GM21737 (cell line): ENCODE measurements at regions not wholly inside any gene's neighbourhood (a gene's known extent, or its start where the extent isn't known, plus 50 kb on each side); places are given as distances from the start of the nearest gene placed in this dataset.

ENCODE experiments used
- ATAC-seq: cut with Tn5 transposase; IDR thresholded peaks from one replicate; pipeline ENCODE4 v1.9.1; 2021; ENCODE audit warnings: mild to moderate bottlenecking, moderate library complexity; ENCODE audit not compliant: unreplicated experiment

- ATAC-seq, result no peak
Observed at GRCh38 chr6:145031001-145031400, 704.3 kb downstream of the EPM2A start.

DNA sequence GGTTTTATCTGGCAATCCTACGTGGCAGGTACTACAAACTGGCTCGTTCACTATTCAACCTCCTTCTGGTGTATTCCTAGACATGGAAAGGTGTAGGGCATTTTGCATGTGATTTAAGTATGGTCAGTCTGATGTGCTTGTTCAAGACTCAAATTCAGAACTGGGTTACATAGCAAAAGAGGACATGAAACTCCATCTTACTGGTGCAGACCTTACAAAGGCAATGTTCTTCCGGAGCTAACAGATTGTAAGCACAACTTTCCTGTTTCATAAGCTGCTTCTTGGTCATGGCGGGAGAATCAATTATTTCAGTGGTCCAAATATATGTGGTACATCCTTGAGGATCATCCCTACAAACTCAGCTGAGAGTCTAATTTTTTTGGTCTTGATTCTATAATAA is 703.4 kb downstream of the EPM2A start:
- no peak for ATAC-seq

GRCh38 chr6:145032562-145033145 is 702.7 kb downstream of the EPM2A start:
- ATAC-seq, result no peak

DNA sequence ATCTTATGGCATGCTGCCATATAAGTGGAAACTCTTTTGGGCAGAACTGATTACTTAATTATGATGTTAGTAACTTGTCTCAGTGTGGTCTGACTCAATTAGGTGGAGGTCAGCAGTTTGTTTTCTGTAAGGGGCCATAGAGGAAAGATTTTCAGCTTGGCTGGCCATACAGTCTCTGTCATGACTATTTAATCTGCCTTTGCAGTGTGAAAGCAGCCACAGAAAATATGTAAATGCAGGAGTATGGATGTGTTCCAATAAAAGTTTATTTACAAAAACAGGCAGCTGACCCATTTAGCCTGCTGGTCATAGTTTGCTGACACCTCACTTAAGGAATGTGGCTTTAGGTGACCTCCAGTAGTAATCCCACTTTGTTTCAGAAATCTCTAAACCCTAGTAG is 700.7 kb downstream of the EPM2A start:
- no peak for ATAC-seq

DNA sequence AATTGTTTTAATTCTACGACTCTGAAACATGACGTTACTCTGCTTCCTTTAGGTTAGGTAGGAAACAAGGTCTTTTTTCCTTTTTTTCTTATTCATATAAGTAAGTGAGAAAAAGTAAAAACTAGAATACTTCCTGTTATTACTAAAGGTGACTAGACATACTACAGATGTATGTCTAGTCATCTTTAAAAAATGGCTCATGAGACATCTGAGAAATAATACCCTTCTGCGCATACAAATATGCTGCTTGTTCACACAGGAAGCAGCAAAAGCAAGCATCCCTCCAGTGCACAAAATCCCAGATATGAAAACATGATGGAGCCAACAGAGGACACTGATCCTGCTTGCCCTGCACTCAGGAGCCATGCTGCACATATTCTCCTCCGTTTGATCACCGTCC is 699.1 kb downstream of the EPM2A start:
- ATAC-seq, result no peak

DNA sequence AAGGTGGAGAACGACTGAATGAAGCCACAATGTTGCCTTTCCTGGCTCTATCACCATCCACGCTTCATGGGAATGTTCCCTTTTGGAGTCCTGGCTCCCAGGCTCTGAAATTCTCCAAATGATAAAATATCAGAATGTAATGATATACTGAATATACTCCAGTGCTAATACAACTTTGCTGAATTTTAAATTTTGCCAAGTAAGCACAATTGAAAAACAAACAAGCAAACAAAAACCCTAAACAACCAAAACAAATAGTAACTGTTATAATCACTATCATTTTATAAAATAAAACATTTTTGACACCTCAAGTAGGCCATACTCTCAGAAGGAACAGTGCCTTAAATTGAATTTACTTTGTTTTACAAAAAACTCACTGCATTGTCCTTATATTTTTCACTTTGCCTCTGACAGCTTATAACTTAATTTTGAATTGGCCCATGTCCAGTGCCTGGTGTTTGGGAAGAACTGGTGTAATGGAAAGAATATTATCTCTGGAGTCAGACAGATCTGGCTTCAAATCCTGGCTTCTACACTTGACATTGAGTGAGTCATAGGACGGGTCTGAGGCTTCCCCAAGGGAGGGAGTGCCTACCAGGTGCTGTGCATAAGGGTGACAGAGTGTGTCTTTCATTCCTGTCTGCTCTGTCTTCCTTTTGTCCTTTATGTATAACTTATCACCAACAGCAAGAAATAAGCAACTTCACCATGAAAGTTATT is 698.3 kb downstream of the EPM2A start:
- no peak for ATAC-seq

- ATAC-seq, result no peak
Observed at GRCh38 chr6:145042559-145042958, 692.8 kb downstream of the EPM2A start.

- ATAC-seq, result no peak
Observed at GRCh38 chr6:145043926-145044500, 691.3 kb downstream of the EPM2A start.

DNA sequence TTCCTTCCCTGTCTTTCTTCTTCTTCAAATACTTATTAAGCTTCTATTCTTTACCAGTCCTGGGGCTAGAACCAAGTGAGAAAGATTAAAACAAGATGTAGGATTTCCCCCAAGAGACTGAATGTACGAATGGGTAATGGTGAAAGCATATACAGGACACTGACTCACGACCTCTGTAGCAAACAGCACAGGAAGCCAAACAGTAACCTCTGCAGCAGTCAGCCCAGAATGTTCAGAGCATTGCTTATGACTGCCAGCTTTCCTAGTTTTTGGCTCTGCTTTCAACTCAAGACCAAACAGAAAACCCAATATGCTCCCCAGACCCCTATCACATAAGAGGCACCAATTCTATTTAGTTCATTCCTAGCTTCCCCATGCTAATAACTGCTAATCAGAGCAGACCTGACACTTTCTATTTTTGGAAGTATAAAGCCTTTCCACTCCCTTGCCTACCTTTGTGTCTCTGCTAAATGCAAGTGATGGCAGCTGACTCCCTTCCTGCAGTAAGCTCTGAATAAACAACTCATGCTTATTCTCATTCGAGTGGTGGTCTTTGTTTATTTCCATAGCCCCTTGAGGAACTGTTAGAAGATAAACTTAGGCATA is 690.6 kb downstream of the EPM2A start:
- ATAC-seq, result no peak

GRCh38 chr6:145045582-145045981 is 689.7 kb downstream of the EPM2A start:
- no peak for ATAC-seq

DNA sequence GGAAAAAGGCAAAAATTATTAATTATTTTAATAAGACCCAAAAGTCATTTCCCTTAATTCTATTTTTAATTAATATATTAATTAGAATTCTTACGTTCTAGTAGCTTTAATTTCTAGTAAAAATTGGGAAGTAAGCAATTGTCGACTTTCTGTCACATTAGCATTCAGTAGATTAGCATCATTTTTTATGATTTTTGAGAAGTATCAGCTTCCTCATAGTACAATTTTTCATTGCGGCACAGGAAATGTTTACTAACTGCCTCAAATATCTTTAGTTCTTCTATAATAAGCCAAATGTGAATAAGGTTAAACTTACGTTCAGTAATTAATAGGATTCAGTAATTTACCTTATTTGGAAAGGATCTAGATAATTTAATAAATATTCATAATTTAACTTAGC is 687.4 kb downstream of the EPM2A start:
- no peak for ATAC-seq

DNA sequence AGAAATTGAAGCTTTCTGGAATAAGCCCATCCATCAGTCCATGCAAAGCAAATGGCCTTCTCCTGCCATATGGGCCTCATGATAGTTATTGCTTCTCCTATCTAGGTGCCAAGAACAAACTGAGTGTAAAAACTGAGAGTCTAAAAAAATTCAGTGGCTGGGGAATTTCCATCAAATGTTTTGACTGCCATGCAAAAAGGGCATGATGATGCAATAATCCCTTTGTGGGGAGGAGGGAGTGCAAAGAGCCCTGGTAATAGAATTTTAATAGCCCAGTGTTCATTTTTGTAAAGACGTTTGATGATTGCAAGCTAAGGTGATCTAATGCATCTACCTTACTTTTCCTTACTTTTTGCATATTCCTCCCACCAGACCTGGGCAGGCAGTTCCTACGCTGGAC is 683.7 kb downstream of the EPM2A start:
- ATAC-seq, result no peak

DNA sequence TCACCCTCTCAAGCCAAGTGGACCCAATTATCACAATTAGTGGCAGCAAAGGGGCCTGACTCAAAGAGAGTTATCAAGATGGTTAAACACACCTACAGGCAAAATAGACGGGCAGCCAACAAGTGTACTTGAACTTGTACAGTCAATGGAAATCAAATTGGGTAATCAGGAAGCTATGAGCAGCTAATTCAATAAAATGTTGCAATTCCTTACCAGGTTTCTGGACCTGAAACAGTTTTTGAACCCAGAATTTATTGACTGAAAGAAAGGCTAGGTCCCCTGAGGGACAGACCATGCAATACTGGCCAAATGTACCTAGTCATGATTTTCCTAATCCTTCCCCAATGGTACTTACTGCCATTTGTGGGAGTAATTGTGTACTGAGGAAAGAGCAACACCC is 679.8 kb downstream of the EPM2A start:
- no peak for ATAC-seq

GRCh38 chr6:145060714-145061113 is 674.6 kb downstream of the EPM2A start:
- no peak for ATAC-seq

DNA sequence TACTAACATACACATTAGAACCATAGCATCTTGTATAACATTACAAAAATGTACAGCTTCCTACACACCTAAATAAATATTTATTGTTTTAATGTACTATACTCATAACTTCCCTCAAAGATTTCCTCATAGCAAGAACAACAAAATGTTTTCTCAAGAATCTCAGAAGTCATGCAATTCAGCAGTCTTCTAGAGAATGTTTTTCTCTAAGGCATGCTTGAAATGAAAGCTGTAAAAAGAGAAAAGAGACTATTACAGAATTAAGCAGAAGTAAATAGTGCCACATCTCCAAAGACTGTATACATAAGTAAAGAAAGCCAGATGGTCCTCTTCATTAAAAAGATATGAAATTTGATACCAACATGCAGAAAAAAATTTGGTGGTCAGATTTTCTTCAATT is 672.2 kb downstream of the EPM2A start:
- ATAC-seq, result no peak

DNA sequence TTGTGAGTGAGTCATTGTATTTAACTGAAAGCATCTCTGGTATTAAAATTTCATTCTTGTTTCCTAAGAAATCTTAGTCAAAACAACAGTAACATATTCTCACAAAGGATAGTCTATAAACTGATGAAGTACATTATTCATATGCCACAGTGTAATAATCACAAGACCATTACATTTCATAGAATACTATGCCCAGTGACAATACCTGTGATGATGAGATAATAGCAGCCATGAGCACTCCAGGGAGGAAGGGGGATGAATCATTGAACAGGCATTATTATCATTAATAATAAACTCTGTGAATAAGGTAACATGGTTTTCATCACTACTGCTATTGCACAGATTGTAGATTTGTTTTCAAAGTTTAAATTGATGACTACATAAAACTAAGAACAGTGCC is 667.9 kb downstream of the EPM2A start:
- ATAC-seq, result no peak

DNA sequence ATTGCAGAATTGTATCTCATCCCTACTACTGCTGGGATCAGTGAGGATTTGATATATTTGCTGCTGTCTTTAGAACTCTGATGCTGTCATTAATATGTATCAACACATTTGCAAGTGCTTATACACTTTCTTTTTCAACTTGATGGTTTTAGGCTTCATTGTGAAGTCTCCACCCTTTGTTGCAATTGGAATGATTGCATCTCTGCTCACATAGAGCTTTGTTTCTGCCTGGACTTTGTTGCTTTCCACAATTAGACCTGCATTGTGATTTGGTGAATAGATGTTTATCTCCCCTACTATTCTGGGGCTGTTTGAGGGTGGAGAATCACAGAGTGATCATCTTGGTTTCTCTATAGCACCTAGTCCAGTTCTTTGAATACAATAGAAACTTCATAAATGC is 666.7 kb downstream of the EPM2A start:
- no peak for ATAC-seq

DNA sequence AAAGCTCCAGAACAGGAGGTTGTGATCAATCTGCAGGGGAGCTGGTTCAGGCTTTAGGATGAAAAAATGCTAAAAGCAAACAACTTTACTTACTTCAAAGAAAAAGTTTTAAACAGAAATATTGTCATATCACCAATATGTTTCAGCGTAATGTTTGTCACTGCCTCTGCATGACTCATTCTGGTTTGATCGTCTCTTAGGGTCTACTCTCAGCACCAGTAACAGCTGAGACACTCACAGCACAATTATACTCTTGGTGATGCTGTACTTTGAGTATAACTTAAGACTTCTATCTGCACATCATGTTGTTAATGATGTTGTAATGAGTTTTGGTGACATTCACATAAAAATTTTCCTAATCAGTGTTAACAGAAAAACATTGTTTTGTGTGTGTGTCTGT is 665.4 kb downstream of the EPM2A start:
- ATAC-seq, result no peak

- ATAC-seq, result no peak
Observed at GRCh38 chr6:145070791-145071190, 664.5 kb downstream of the EPM2A start.

DNA sequence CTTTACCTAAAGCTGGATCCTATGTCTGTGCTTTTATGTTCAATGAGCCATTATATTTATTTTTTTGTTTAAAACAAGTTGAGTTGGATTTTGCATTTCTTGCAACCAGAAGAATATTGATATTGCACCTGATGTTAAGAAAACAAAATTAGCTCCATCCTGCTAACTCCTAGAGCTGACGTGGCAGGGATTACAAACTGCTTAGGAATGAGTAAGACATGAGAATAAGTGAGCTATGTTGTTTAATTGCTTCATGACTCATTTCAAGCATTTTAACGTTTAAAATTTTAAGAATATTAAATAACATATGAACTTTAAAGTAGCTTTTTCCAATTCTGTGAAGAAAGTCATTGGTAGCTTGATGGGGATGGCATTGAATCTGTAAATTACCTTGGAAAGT is 663.5 kb downstream of the EPM2A start:
- no peak for ATAC-seq

GRCh38 chr6:145073811-145074210 is 661.5 kb downstream of the EPM2A start:
- ATAC-seq, result no peak

DNA sequence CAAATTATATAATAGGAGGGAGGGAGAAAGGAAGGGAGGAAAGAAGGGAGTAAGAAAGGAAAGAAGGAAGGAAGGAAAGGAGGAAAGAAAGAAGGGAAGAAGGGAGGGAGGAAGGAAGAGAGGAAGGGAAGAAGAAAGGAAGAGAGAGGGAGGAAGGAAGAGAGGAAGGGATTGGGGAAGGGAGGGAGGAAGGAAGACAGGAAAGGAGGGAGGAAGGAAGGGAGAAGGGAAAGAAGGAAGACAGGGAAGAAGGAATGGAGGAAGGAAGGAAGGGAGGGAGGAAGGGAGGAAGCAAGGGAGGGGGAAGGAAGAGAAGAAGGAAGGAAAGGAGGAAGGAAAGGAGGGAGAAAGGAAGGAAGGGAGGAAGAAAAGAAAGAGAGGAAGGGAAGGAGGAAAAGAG is 660.5 kb downstream of the EPM2A start:
- no peak for ATAC-seq
